HEK293T (cell line): ENCODE measurements at regions not wholly inside any gene's neighbourhood (a gene's known extent, or its start where the extent isn't known, plus 50 kb on each side); places are given as distances from the start of the nearest gene placed in this dataset.

Experiments used
- CTCF ChIA-PET: fragments of 350-600 bp; formaldehyde crosslinking; extraction: SDS; loops from one replicate; lab custom pipeline; 2021; ENCODE audit warnings: antibody characterized with exemption, inconsistent platforms; lab: Yijun Ruan, JAX
- POLR2A ChIA-PET: fragments of 350-600 bp; formaldehyde crosslinking; extraction: SDS; loops from one replicate; lab custom pipeline; 2020; ENCODE audit warnings: antibody characterized with exemption, inconsistent platforms; lab: Yijun Ruan, JAX
- DNase-seq: peaks from one replicate; pipeline ENCODE4 v3.0.0; 2012; ENCODE audit warnings: mixed read lengths; ENCODE audit errors: extremely low spot score
- ARNT ChIP-seq: fragments of 450-650 bp; IDR thresholded peaks from 2 replicates; pipeline ENCODE4 v1.6.1; 2017; ENCODE audit warnings: mild to moderate bottlenecking
- BHLHE40 ChIP-seq: fragments of 450-650 bp; IDR thresholded peaks from 2 replicates; pipeline ENCODE4 v1.6.1; 2016; ENCODE audit warnings: mild to moderate bottlenecking, moderate library complexity, borderline replicate concordance
- CTBP1 ChIP-seq: fragments of 450-650 bp; IDR thresholded peaks from 2 replicates; pipeline ENCODE4 v1.6.1; 2016; ENCODE audit warnings: borderline replicate concordance
- ELF4 ChIP-seq: fragments of 450-650 bp; IDR thresholded peaks from 2 replicates; pipeline ENCODE4 v1.6.1; 2017; ENCODE audit warnings: antibody characterized with exemption
- FOXA1 ChIP-seq: fragments of 450-650 bp; IDR thresholded peaks from 2 replicates; pipeline ENCODE4 v1.6.1; 2016; ENCODE audit warnings: mild to moderate bottlenecking
- FOXK2 ChIP-seq: fragments of 450-650 bp; IDR thresholded peaks from 2 replicates; pipeline ENCODE4 v1.6.1; 2016; ENCODE audit warnings: mild to moderate bottlenecking
- FOXM1 ChIP-seq: fragments of 450-650 bp; IDR thresholded peaks from 2 replicates; pipeline ENCODE4 v1.6.1; 2017; ENCODE audit warnings: mild to moderate bottlenecking, borderline replicate concordance
- HDGF ChIP-seq: fragments of 450-650 bp; IDR thresholded peaks from 2 replicates; pipeline ENCODE4 v1.6.1; 2017; ENCODE audit warnings: antibody characterized with exemption, borderline replicate concordance
- L3MBTL2 ChIP-seq: fragments of 450-650 bp; conservative IDR thresholded peaks from 2 replicates; pipeline ENCODE4 v1.6.1; 2016; ENCODE audit warnings: mild to moderate bottlenecking
- LEF1 ChIP-seq: fragments of 450-650 bp; IDR thresholded peaks from 2 replicates; pipeline ENCODE4 v1.6.1; 2017; ENCODE audit warnings: mild to moderate bottlenecking, borderline replicate concordance
- NFRKB ChIP-seq: fragments of 450-650 bp; IDR thresholded peaks from 2 replicates; pipeline ENCODE4 v1.6.1; 2016; ENCODE audit warnings: mild to moderate bottlenecking, moderate library complexity
- PKNOX1 ChIP-seq: fragments of 450-650 bp; IDR thresholded peaks from 2 replicates; pipeline ENCODE4 v1.6.1; 2016
- SP1 ChIP-seq: fragments of 450-650 bp; IDR thresholded peaks from 2 replicates; pipeline ENCODE4 v1.6.1; 2017
- SUZ12 ChIP-seq: fragments of 450-650 bp; IDR thresholded peaks from 2 replicates; pipeline ENCODE4 v1.6.1; 2016; ENCODE audit warnings: mild to moderate bottlenecking
- TARDBP ChIP-seq: fragments of 450-650 bp; IDR thresholded peaks from 2 replicates; pipeline ENCODE4 v1.6.1; 2016
- ZNF384 ChIP-seq: fragments of 450-650 bp; IDR thresholded peaks from 2 replicates; pipeline ENCODE4 v1.6.1; 2016

- ChIA-PET POLR2A (no interaction called here), CTCF (no interaction called here)
- TF ChIP-seq HDGF (no peak), FOXA1 (no peak), ELF4 (no peak), PKNOX1 (no peak), ARNT (no peak), FOXM1 (no peak)
- no peak for DNase-seq
Measured at GRCh38 chr2:15851076-15851693, 89.2 kb upstream of the MYCN start.

GRCh38 chr2:15852811-15853210 lies 87.5 kb upstream of the MYCN start:
- TF ChIP-seq TARDBP (no peak), FOXM1 (no peak), SUZ12 (no peak), NFRKB (no peak), L3MBTL2 (no peak), ELF4 (no peak), FOXA1 (no peak), BHLHE40 (no peak), PKNOX1 (no peak), HDGF (no peak), ZNF384 (no peak), ARNT (no peak), SP1 (no peak), CTBP1 (no peak), LEF1 (no peak), FOXK2 (no peak)
- ChIA-PET POLR2A (no interaction called here), CTCF (no interaction called here)
- no peak for DNase-seq

GRCh38 chr2:15853903-15854302 lies 86.4 kb upstream of the MYCN start:
- no peak for TF ChIP-seq HDGF
- no peak for TF ChIP-seq TARDBP
- no peak for TF ChIP-seq NFRKB
- TF ChIP-seq CTBP1: no peak
- no peak for TF ChIP-seq L3MBTL2
- no peak for TF ChIP-seq FOXM1
- TF ChIP-seq FOXK2: no peak
- no peak for TF ChIP-seq ZNF384
- no peak for TF ChIP-seq ARNT
- no peak for TF ChIP-seq BHLHE40
- no peak for TF ChIP-seq SP1
- TF ChIP-seq ELF4: no peak
- TF ChIP-seq SUZ12: no peak
- TF ChIP-seq PKNOX1: no peak
- TF ChIP-seq FOXA1: no peak
- TF ChIP-seq LEF1: no peak
- POLR2A ChIA-PET: no interaction called here

GRCh38 chr2:15855766-15856260 lies 84.5 kb upstream of the MYCN start:
- CTCF ChIA-PET: no interaction called here
- POLR2A ChIA-PET: no interaction called here
- no peak for DNase-seq
- no peak for TF ChIP-seq PKNOX1
- no peak for TF ChIP-seq BHLHE40
- TF ChIP-seq ARNT: no peak
- no peak for TF ChIP-seq ZNF384
- TF ChIP-seq LEF1: no peak
- TF ChIP-seq TARDBP: no peak
- TF ChIP-seq FOXA1: no peak
- TF ChIP-seq HDGF: no peak
- no peak for TF ChIP-seq L3MBTL2
- no peak for TF ChIP-seq FOXM1
- no peak for TF ChIP-seq NFRKB

More at GRCh38 chr2:15853903-15854302, 86.4 kb upstream of the MYCN start:
- no peak for DNase-seq
- CTCF ChIA-PET: no interaction called here

- DNase-seq: no peak
- CTCF ChIA-PET: no interaction called here
- POLR2A ChIA-PET: no interaction called here
- TF ChIP-seq HDGF: no peak
- TF ChIP-seq CTBP1: no peak
- no peak for TF ChIP-seq PKNOX1
- no peak for TF ChIP-seq FOXK2
- no peak for TF ChIP-seq ARNT
- no peak for TF ChIP-seq SUZ12
- TF ChIP-seq SP1: no peak
- TF ChIP-seq NFRKB: no peak
- TF ChIP-seq ELF4: no peak
- no peak for TF ChIP-seq FOXM1
- TF ChIP-seq BHLHE40: no peak
- no peak for TF ChIP-seq FOXA1
- no peak for TF ChIP-seq L3MBTL2
- TF ChIP-seq ZNF384: no peak
Measured at GRCh38 chr2:15856318-15856717, 84.0 kb upstream of the MYCN start.
